Hepatocyte (in vitro differentiated cells): ENCODE measurements at regions not wholly inside any gene's neighbourhood (a gene's known extent, or its start where the extent isn't known, plus 50 kb on each side); places are given as distances from the start of the nearest gene placed in this dataset.

Experiments used
- DNase-seq: peaks from one replicate; pipeline ENCODE4 v3.0.0-alpha.2; 2016; ENCODE audit warnings: low spot score
- H2AFZ ChIP-seq: fragments of 200-600 bp; sonication (generic); 2 replicates; pipeline ENCODE4 v1.6.0; 2016; ENCODE audit warnings: antibody characterized with exemption, mild to moderate bottlenecking
- H3K27ac ChIP-seq: fragments of 200-600 bp; sonication (generic); 2 replicates; pipeline ENCODE4 v1.5.1; 2016; ENCODE audit warnings: mild to moderate bottlenecking
- H3K27me3 ChIP-seq: fragments of 200-600 bp; sonication (generic); 2 replicates; pipeline ENCODE4 v1.6.1; 2016
- H3K36me3 ChIP-seq: fragments of 200-600 bp; sonication (generic); replicated peaks from 2 replicates; pipeline ENCODE4 v1.5.1; 2016; ENCODE audit warnings: low read depth; ENCODE audit not compliant: insufficient read depth
- H3K4me1 ChIP-seq: fragments of 200-600 bp; sonication (generic); 2 replicates; pipeline ENCODE4 v1.5.1; 2016; ENCODE audit warnings: mild to moderate bottlenecking, moderate library complexity; ENCODE audit not compliant: insufficient read depth
- H3K4me2 ChIP-seq: fragments of 200-600 bp; sonication (generic); 2 replicates; pipeline ENCODE4 v1.6.0; 2016
- H3K4me3 ChIP-seq: fragments of 200-600 bp; sonication (generic); 2 replicates; pipeline ENCODE4 v1.5.1; 2016; ENCODE audit warnings: mild to moderate bottlenecking
- H3K79me2 ChIP-seq: fragments of 200-600 bp; sonication (generic); 2 replicates; pipeline ENCODE4 v1.6.0; 2017; ENCODE audit warnings: mild to moderate bottlenecking
- H3K9me2 ChIP-seq: fragments of 200-600 bp; sonication (generic); replicated peaks from 2 replicates; pipeline ENCODE4 v1.6.0; 2017; ENCODE audit warnings: mild to moderate bottlenecking; ENCODE audit not compliant: insufficient read depth
- H3K9me3 ChIP-seq: fragments of 200-600 bp; sonication (generic); 2 replicates; pipeline ENCODE4 v1.5.1; 2016; ENCODE audit warnings: low read depth, mild to moderate bottlenecking
- H4K20me1 ChIP-seq: fragments of 200-600 bp; sonication (generic); 2 replicates; pipeline ENCODE4 v1.6.0; 2016; ENCODE audit warnings: mild to moderate bottlenecking; ENCODE audit not compliant: insufficient read depth, poor library complexity, severe bottlenecking
- CTCF ChIP-seq: fragments of 200-600 bp; sonication (generic); IDR thresholded peaks from 2 replicates; pipeline ENCODE4 v1.5.1; 2016; ENCODE audit warnings: antibody characterized with exemption, mild to moderate bottlenecking; ENCODE audit not compliant: poor library complexity
- EZH2 ChIP-seq: fragments of 200-600 bp; sonication (generic); IDR thresholded peaks from 2 replicates; pipeline ENCODE4 v1.6.1; 2016; ENCODE audit warnings: antibody characterized with exemption, mild to moderate bottlenecking, borderline replicate concordance
- EZH2phosphoT487 ChIP-seq: fragments of 200-600 bp; sonication (generic); IDR thresholded peaks from one replicate; pipeline ENCODE4 v1.6.1; 2018; ENCODE audit warnings: antibody characterized with exemption, mild to moderate bottlenecking, low read depth, moderate library complexity; ENCODE audit not compliant: unreplicated experiment, severe bottlenecking
- WGBS: methylation state at CpG from one replicate; pipeline ENCODE4 v1.1.6; 2016; ENCODE audit warnings: low lambda C conversion rate; ENCODE audit errors: missing lambda C conversion rate; 5-methylcytosine and 5-hydroxymethylcytosine counted together

- Histone ChIP-seq H3K4me1 (no peaks in the 10 kb centered on the region), H3K79me2 (no peaks in the 10 kb centered on the region), H3K27me3 (no peaks in the 10 kb centered on the region), H3K4me2 (no peak overlapping the region), H3K36me3 (no peaks in the 10 kb centered on the region), H3K27ac (no peak overlapping the region), H4K20me1 (no peaks in the 10 kb centered on the region), H3K9me3 (no peaks in the 10 kb centered on the region), H3K4me3 (no peak overlapping the region), H2AFZ (no peak overlapping the region), H3K9me2 (no peaks in the 10 kb centered on the region)
- 90% methylated on average over 1 of the region's 1 CpG for WGBS
- TF ChIP-seq EZH2 (no peak), CTCF (no peak), EZH2phosphoT487 (no peak)
- DNase-seq: no peak
Measured at GRCh38 chr2:4217737-4218136, 514.4 kb downstream of the DCDC2C start.

GRCh38 chr2:4219101-4219500, 515.7 kb downstream of the DCDC2C start:
- Histone ChIP-seq H3K4me3 (no peak overlapping the region), H3K36me3 (no peaks in the 10 kb centered on the region), H3K79me2 (no peaks in the 10 kb centered on the region), H3K9me2 (no peaks in the 10 kb centered on the region), H3K4me2 (no peak overlapping the region), H4K20me1 (no peaks in the 10 kb centered on the region), H3K4me1 (no peaks in the 10 kb centered on the region), H2AFZ (no peak overlapping the region), H3K27me3 (no peaks in the 10 kb centered on the region), H3K27ac (no peak overlapping the region), H3K9me3 (no peaks in the 10 kb centered on the region)
- TF ChIP-seq CTCF (no peak), EZH2 (no peak)
- no peak for DNase-seq
- WGBS: 58% methylated on average over 1 of the region's 1 CpG

GRCh38 chr2:4219571-4219970, 516.2 kb downstream of the DCDC2C start:
- H2AFZ ChIP-seq: no peak overlapping the region
- TF ChIP-seq CTCF: no peak
- no peak for TF ChIP-seq EZH2
- no peak for TF ChIP-seq EZH2phosphoT487
- no peak overlapping the region for H3K27ac ChIP-seq
- no peak overlapping the region for H3K4me3 ChIP-seq
- no peak for DNase-seq
- no peaks in the 10 kb centered on the region for H3K79me2 ChIP-seq
- H3K4me2 ChIP-seq: no peak overlapping the region
- no peaks in the 10 kb centered on the region for H3K4me1 ChIP-seq
- H3K36me3 ChIP-seq: no peaks in the 10 kb centered on the region
- no peaks in the 10 kb centered on the region for H3K9me3 ChIP-seq
- 88% methylated on average over 1 of the region's 1 CpG for WGBS
- no peaks in the 10 kb centered on the region for H3K27me3 ChIP-seq
- no peaks in the 10 kb centered on the region for H3K9me2 ChIP-seq
- no peaks in the 10 kb centered on the region for H4K20me1 ChIP-seq

GRCh38 chr2:4221434-4221833, 518.1 kb downstream of the DCDC2C start:
- Histone ChIP-seq H3K36me3 (no peaks in the 10 kb centered on the region), H3K4me3 (no peak overlapping the region), H3K4me2 (no peak overlapping the region), H4K20me1 (no peaks in the 10 kb centered on the region), H3K79me2 (no peaks in the 10 kb centered on the region), H3K9me2 (no peaks in the 10 kb centered on the region), H3K27me3 (no peaks in the 10 kb centered on the region), H3K9me3 (no peaks in the 10 kb centered on the region), H3K4me1 (no peaks in the 10 kb centered on the region), H2AFZ (no peak overlapping the region), H3K27ac (no peak overlapping the region)
- 78% methylated on average over 1 of the region's 1 CpG for WGBS
- no peak for DNase-seq
- TF ChIP-seq CTCF: no peak
